Stimulated activated naive B cell treated with anti-CD40 and anti-IgM and Interleukin-4, amounts not matched to agents 10 μg/mL and 1 μg/mL and 100 μg/mL, for 72 hours (primary cell): ENCODE measurements at regions not wholly inside any gene's neighbourhood (a gene's known extent, or its start where the extent isn't known, plus 50 kb on each side); places are given as distances from the start of the nearest gene placed in this dataset.
"Not testable (repeated sequence)": the region's sequence is repeated elsewhere in the genome, so short reads cannot be mapped to it uniquely, and the experiment has no call there.

Experiments used
- ATAC-seq, 2 donors: fragments of 150-1000 bp; cut with Tn5 transposase; replicated peaks; 2 replicates each; pipeline ENCODE4 v1.10.0; 2021; ENCODE audit warnings: moderate library complexity in 1 of 2
- DNase-seq: peaks from one replicate; pipeline ENCODE4 v3.0.0; 2021
- H3K27ac Mint-ChIP-seq: one replicate; pipeline ENCODE4 v1.8.0; 2022; ENCODE audit warnings: mild to moderate bottlenecking, mixed read lengths
- H3K27me3 Mint-ChIP-seq, 2 donors: one replicate each; pipeline ENCODE4 v1.8.0; 2022; ENCODE audit warnings: mixed read lengths in 2 of 2
- H3K36me3 Mint-ChIP-seq, 2 donors: one replicate each; pipeline ENCODE4 v1.8.0; 2022; ENCODE audit warnings: mixed read lengths in 2 of 2, mild to moderate bottlenecking in 1 of 2
- H3K4me1 Mint-ChIP-seq, 2 donors: one replicate each; pipeline ENCODE4 v1.8.0; 2022; ENCODE audit warnings: mixed read lengths in 2 of 2, mild to moderate bottlenecking in 1 of 2
- H3K4me3 Mint-ChIP-seq, 2 donors: one replicate each; pipeline ENCODE4 v1.8.0; 2022; ENCODE audit warnings: mild to moderate bottlenecking in 2 of 2, mixed read lengths in 2 of 2, moderate library complexity in 1 of 2
- H3K9me3 Mint-ChIP-seq, 2 donors: one replicate each; pipeline ENCODE4 v1.8.0; 2022; ENCODE audit warnings: mixed read lengths in 2 of 2, mild to moderate bottlenecking in 1 of 2

DNA sequence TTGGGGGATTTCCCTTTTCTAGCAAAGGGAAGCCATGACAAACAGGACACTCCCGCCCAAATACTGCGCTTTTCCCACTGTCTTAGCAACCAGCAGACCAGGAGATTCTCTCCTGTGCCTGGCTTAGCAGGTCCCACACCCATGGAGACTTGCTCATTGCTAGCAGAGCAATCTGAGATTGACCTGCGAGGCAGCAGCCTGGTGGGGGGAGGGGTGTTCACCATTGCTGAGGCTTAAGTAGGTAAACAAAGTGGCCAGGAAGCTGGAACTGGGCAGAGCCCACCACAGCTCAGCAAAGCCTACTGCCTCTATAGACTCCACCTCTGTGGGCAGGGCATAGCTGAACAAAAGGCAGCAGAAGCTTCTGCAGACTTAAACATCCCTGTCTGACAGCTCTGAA is 279.2 kb downstream of the DEPDC1B start:
- Mint-ChIP-seq H3K4me1 (peaks cover 10 to 26% of the 10 kb centered on the region in 2 donors), H3K27me3 (peaks cover 0 to 11% of the 10 kb centered on the region in 2 donors), H3K36me3 (peaks cover 17 to 36% of the 10 kb centered on the region in 2 donors), H3K9me3 (peaks cover 11 to 18% of the 10 kb centered on the region in 2 donors)
- H3K4me3 Mint-ChIP-seq, ATAC-seq, H3K27ac Mint-ChIP-seq, DNase-seq: not testable (repeated sequence)

DNA sequence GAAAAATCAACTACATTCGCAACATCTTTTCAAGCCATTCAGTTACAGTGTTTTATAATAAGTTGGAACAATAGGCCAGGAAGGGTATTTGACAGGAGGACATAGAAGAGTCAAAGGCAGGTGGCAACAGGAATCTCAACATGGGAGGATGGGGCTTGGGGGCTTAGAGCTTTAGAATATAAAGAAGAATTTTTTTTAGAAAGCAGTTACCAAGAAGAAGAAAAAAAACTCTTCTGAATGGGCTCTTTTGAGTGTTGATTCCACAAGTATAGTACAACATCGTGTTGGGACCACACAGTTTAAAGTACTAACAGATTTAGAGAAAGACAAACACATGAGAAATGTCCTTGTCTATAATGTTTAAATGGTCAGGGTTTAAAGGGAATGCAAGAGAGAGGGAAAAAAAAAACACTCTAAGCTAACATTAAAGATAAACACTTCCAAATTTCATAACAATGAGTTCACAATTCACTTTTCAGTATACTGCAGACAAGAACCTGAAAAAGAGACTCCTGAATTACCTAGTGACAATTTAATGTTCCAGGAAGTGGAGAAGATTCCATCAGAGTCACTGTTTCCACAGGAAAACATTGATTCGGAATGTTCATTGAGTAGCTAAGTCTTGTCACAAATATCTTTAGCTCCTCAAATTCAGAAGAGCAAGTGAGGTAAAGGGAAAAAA is 282.3 kb downstream of the DEPDC1B start:
- ATAC-seq, result no peak
- Mint-ChIP-seq H3K27me3 (peaks cover 0 to 11% of the 10 kb centered on the region in 2 donors), H3K27ac (no peak overlapping the region), H3K9me3 (peaks cover 8 to 12% of the 10 kb centered on the region in 2 donors), H3K4me1 (peaks cover 6 to 14% of the 10 kb centered on the region in 2 donors), H3K4me3 (no peak overlapping the region), H3K36me3 (peaks cover 18 to 33% of the 10 kb centered on the region in 2 donors)
- DNase-seq, result no peak

DNA sequence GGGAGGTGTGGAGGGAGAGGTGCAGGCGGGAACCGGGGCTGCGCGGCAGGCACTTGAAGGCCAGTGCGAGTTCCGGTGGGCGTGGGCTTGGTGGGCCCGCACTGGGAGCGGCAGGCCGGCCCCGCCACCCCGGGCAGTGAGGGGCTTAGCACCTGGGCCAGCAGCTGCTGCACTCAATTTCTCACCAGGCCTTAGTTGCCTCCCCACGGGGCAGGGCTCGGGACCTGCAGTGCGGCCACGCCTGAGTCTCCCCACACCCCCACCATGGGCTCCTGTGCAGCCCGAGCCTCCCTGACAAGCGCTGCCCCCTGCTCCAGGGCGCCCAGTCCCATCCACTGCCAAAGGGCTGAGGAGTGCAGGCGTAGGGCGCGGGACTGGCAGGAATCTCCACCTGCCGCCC is 284.5 kb downstream of the DEPDC1B start:
- Mint-ChIP-seq H3K4me3 (no peak overlapping the region), H3K9me3 (peaks cover 0 to 5% of the 10 kb centered on the region in 2 donors), H3K4me1 (peaks cover 7 to 16% of the 10 kb centered on the region in 2 donors), H3K36me3 (peaks cover 9 to 19% of the 10 kb centered on the region in 2 donors), H3K27me3 (peaks cover 0 to 11% of the 10 kb centered on the region in 2 donors), H3K27ac (no peak overlapping the region)
- DNase-seq (no peak), ATAC-seq (no peak)

DNA sequence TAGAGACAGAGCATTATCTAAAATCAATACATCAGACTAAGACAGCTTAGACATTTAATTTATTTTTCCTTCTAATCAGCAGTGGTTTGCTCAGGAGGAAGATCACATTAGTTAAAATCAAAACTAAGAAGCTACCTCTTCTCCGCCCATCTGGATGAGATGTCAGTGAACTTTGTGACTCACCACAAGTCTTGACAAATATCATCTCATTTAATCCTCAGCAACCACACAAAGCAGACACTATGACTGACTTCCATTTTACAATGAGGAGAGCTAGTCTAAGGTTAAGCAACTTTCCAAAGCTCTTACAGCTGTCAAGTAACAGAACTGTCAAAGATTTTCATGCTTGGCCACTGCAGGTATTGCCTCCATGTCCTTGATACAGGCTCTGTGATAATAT is 289.5 kb downstream of the DEPDC1B start:
- ATAC-seq (peak; percentile 27 to 46), DNase-seq (no peak)
- H3K9me3 Mint-ChIP-seq, result peaks cover 0 to 1% of the 10 kb centered on the region in 2 donors
- no peak overlapping the region for H3K4me3 Mint-ChIP-seq
- peaks cover 2 to 9% of the 10 kb centered on the region in 2 donors for H3K4me1 Mint-ChIP-seq
- peaks cover 4% of the 10 kb centered on the region in 2 donors for H3K36me3 Mint-ChIP-seq
- no peak overlapping the region for H3K27ac Mint-ChIP-seq
- no peaks in the 10 kb centered on the region for H3K27me3 Mint-ChIP-seq

DNA sequence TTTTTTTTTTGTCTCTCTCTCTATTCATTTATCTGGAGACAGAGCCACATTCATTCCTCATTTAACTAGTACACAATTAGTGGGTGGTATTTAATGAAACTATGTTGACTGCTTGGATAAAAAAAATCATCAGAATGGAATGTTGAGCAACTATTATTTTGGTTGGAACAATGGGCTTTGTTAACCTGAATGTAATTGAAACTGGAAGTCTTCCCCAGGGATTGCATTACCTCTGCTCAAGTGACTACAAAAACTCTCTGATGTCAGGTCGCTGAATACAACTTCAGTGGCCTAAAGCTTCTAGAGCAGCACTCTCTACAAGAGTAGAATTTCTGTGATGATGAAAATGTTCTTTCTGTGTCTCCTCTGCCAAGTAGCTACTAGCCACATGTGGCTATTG is 295.8 kb downstream of the DEPDC1B start:
- H3K27me3 Mint-ChIP-seq, result no peaks in the 10 kb centered on the region
- H3K9me3 Mint-ChIP-seq, result peaks cover 0 to 1% of the 10 kb centered on the region in 2 donors
- peaks cover 9 to 10% of the 10 kb centered on the region in 2 donors for H3K4me1 Mint-ChIP-seq
- H3K36me3 Mint-ChIP-seq, result peaks cover 2 to 4% of the 10 kb centered on the region in 2 donors
- DNase-seq, result no peak
- ATAC-seq, result no peak
- no peak overlapping the region for H3K27ac Mint-ChIP-seq
- no peak overlapping the region for H3K4me3 Mint-ChIP-seq

DNA sequence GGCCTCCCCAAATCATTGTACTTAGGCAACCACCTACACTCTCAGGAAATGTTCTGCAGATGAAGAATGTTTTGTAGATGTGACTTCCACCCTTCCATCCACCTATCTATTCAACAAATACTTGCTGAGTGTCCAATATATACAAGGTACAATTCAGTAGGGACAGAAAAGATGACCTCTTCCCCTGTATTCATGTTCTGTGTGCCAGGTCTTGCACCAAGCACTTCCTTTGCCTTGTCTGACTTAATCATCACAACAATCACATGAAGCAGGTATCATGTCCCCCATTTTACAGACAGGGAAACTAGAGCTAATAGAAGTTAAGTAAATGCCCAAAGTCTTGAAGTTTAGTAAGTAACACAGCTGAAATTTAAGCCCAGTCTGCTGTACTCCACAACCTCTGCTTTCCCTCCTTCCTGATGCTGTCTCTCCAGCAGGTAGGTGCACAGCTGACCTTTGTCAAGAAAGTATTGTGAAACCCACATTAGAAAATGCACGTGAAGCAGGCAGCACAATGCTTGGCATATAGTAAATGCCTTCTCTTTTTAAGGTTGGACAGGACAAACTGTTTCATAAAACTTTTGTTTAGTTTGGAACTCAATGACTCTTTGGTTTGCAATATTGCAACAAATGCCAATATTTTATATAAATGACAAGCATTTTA is 296.5 kb downstream of the DEPDC1B start:
- DNase-seq, result no peak
- no peak for ATAC-seq
- Mint-ChIP-seq H3K27ac (no peak overlapping the region), H3K27me3 (no peaks in the 10 kb centered on the region), H3K4me1 (peaks cover 11 to 17% of the 10 kb centered on the region in 2 donors), H3K36me3 (peaks cover 2 to 4% of the 10 kb centered on the region in 2 donors), H3K9me3 (peaks cover 0 to 1% of the 10 kb centered on the region in 2 donors), H3K4me3 (no peak overlapping the region)

DNA sequence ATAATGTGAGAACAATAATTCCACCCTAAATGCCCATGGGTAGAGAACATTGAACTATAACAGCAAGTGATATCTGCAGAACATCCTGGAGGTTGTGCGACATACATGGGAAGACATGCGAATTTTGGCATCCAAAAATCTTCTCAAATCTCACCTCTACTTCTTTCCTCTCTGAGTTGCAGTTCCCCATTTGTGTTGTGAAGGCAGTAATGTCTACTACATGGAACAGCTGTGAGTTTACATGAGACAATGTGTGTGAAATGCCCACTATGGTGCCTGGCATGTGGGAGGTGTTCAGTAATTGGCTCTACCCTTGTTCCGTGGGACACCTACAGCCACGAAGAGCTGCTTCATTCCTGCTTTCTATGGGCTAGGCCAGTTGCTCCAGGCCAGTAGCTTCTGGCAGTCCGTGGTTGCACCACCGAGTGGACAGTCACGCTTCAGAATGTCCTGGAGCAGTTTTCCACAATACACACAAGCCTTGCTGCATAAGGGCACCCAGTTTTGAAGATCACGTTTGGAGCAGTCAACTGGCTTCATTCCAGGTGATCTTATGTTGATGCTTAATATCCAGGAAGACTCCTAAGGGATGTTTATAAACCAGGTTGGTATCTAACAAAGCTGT is 297.7 kb downstream of the DEPDC1B start:
- no peak overlapping the region for H3K4me3 Mint-ChIP-seq
- ATAC-seq (peak; percentile 63 to 67), DNase-seq (no peak)
- no peak overlapping the region for H3K27ac Mint-ChIP-seq
- peaks cover 2 to 4% of the 10 kb centered on the region in 2 donors for H3K36me3 Mint-ChIP-seq
- H3K27me3 Mint-ChIP-seq, result no peaks in the 10 kb centered on the region
- peaks cover 18 to 22% of the 10 kb centered on the region in 2 donors for H3K4me1 Mint-ChIP-seq
- H3K9me3 Mint-ChIP-seq, result peaks cover 0 to 3% of the 10 kb centered on the region in 2 donors

DNA sequence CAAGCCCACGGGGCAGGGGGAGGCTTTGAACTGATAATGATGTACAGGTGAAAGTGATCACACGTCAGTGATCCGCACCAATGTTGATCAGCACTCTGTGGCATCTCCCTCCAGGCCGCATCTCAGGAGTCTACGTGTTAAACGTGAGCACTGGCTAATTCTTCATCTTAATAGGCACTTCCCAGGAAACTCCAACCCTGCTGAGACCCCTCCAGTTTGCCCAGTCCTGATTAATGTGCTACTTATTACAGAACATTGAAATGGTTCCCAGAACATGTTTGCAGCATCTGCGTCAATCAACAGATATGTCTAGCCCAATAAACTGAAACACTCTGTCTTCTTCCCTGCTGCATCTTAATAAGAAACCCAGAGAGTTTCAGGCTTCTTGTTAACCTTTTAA is 298.4 kb downstream of the DEPDC1B start:
- Mint-ChIP-seq H3K4me3 (no peak overlapping the region), H3K9me3 (peaks cover 0 to 2% of the 10 kb centered on the region in 2 donors), H3K27me3 (no peaks in the 10 kb centered on the region), H3K27ac (no peak overlapping the region), H3K36me3 (no peaks in the 10 kb centered on the region), H3K4me1 (peaks cover 18 to 23% of the 10 kb centered on the region in 2 donors)
- no peak for DNase-seq
- no peak for ATAC-seq

DNA sequence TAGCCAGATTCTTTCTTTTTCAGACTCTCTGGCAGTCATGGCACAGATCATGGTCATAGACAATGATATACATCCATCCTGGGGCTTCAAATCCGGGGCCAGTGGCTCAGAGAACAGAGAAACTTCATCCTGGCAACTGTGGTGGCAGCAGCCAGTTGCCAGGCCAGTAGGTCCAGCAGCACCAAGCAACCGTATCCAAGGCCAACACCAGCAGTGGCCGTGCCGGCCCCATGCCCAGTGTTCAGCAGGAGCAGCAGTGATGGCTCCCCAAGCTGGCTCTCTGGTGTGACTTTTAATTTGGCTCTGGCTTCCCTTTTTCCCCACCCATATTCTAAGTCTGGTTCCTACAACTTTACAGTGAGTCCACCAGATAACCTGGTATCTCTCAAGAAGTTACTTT is 300.5 kb downstream of the DEPDC1B start:
- no peak for ATAC-seq
- no peaks in the 10 kb centered on the region for H3K27me3 Mint-ChIP-seq
- H3K27ac Mint-ChIP-seq, result no peak overlapping the region
- H3K9me3 Mint-ChIP-seq, result peaks cover 0 to 2% of the 10 kb centered on the region in 2 donors
- H3K4me3 Mint-ChIP-seq, result no peak overlapping the region
- H3K36me3 Mint-ChIP-seq, result no peaks in the 10 kb centered on the region
- DNase-seq, result no peak
- H3K4me1 Mint-ChIP-seq, result peaks cover 18 to 34% of the 10 kb centered on the region in 2 donors

DNA sequence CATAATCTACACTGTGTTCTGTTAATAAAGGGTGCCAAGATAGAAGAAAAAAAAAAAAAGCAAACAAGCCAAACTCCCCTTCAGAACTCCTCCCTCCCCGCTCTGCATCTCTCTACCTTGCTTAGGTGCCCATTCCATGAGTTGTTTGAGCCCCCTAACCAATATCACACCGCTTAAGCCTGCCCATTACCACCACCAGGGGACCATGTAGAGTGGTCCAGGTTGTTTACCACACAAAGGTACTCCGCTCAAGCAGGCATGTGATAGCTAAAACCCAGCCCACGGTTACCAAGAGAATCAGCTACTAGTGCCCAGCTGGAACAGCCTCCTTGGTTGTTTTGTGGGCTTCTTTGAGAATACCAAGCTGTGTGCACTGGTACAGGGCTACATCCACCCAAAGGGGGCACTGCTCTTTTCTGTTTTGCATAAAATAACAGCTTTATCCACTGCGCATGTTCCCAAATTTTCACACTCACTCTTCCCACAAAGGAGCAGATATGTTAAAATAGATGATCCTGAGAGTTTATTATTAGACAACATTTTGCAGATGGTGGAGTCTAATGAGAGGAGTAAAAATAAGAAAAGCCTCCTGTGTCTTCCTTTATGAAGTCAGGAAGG is 304.1 kb downstream of the DEPDC1B start:
- no peak for DNase-seq
- peaks cover 0 to 2% of the 10 kb centered on the region in 2 donors for H3K9me3 Mint-ChIP-seq
- peaks cover 9 to 24% of the 10 kb centered on the region in 2 donors for H3K4me1 Mint-ChIP-seq
- no peak overlapping the region for H3K27ac Mint-ChIP-seq
- ATAC-seq, result no peak
- H3K4me3 Mint-ChIP-seq, result no peak overlapping the region
- no peaks in the 10 kb centered on the region for H3K27me3 Mint-ChIP-seq
- H3K36me3 Mint-ChIP-seq, result no peaks in the 10 kb centered on the region

DNA sequence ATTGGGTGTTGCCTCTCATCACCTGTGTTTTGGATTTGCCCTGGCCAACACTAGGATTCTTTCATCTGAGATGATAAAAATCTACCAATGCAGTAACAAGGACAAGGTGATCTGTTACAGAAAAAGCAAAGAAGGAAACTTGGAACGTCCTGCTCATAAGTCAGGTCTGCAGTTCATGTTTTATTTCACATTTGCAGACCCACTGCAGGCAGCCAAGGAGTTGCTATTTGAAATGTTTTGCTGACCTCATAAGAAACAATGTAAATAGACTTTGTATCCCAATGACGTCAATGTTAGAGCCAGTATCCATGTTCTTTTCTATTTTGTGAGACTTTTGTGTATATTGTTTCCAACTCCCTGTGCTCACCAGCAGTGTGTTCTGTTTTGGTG is 312.9 kb downstream of the DEPDC1B start:
- H3K4me1 Mint-ChIP-seq, result peaks cover 0 to 11% of the 10 kb centered on the region in 2 donors
- no peak for ATAC-seq

DNA sequence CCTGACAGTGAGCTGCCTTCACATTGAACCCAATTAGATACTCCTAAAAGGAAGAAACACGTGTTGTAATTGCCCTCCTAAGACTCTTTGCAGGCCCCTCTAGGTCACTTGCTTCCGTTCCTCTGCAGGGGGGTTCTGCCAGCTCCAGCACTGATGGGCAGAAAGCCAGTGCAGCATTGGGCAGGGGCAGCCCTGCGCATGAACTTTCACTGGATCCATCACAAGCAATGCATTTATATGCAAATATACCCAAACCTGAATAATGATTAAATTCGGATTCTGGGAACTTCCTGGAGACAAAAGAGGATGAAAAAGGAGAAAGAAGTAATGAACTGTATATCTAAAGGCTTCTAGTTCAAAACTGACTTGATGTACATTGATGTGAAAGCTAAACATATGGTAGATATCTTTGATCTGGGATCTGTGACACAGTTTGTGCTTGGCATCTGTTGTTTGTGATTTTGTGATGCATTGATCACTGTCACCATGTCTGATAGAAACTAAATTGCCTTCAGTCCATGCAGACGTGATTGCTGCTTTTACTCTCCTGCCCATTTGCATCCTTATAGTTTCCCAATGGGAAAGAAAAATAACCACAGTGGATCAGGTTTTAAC is 313.4 kb downstream of the DEPDC1B start:
- no peaks in the 10 kb centered on the region for H3K9me3 Mint-ChIP-seq
- H3K4me1 Mint-ChIP-seq, result peaks cover 0 to 11% of the 10 kb centered on the region in 2 donors
- no peaks in the 10 kb centered on the region for H3K36me3 Mint-ChIP-seq
- H3K27me3 Mint-ChIP-seq, result no peaks in the 10 kb centered on the region
- DNase-seq (no peak), ATAC-seq (no peak)
- H3K4me3 Mint-ChIP-seq, result no peak overlapping the region
- H3K27ac Mint-ChIP-seq, result no peak overlapping the region

More for the DNA sequence above, 312.9 kb downstream of the DEPDC1B start:
- DNase-seq, result no peak
- Mint-ChIP-seq H3K27ac (no peak overlapping the region), H3K27me3 (no peaks in the 10 kb centered on the region), H3K36me3 (no peaks in the 10 kb centered on the region), H3K4me3 (no peak overlapping the region), H3K9me3 (no peaks in the 10 kb centered on the region)

DNA sequence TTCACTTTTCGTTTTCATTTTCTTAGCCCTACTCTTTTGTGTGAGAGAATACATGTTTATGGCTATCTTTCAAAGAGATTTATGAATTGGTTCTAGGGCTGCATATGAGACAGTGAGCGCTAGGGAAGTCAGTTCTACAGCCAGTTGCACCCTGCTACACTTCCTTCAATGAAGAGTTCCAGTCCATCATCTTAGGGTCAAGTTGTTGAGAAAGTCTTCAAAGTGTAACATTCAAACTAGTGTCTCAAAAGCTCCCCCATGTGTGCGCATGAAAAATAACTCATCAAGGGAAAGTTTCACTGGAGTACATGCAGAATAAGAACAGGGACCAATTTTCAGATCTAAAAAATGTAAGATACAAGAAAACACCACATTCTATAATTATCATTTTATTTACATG is 317.2 kb downstream of the DEPDC1B start:
- no peaks in the 10 kb centered on the region for H3K36me3 Mint-ChIP-seq
- no peak overlapping the region for H3K27ac Mint-ChIP-seq
- no peak for DNase-seq
- peaks cover 0 to 13% of the 10 kb centered on the region in 2 donors for H3K4me1 Mint-ChIP-seq
- H3K9me3 Mint-ChIP-seq, result no peaks in the 10 kb centered on the region
- ATAC-seq, result peak in 1 of 2 donors; percentile 46
- H3K27me3 Mint-ChIP-seq, result no peaks in the 10 kb centered on the region
- H3K4me3 Mint-ChIP-seq, result no peak overlapping the region

DNA sequence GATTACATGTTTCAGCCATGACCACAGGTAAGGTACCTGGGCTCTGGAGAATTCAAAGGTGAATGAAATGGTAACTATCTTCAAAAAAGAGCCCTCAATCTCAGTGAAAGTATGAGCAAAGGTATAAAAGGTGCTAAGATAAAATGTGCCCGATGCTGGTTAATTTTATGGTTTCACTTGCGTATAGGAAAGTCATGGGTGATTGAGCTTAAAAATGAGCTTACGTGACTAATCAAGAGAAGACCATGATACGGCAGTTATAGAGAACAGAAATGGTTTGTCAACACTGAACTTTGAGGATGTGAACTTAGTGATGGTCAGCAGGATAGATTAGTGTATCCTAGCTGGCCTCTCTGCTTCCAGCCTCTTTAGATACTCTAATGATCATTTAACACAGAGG is 320.1 kb downstream of the DEPDC1B start:
- peak overlapping the region; percentile 68 for H3K27ac Mint-ChIP-seq
- H3K4me1 Mint-ChIP-seq, result peaks cover 0 to 13% of the 10 kb centered on the region in 2 donors
- DNase-seq (no peak), ATAC-seq (peak in 1 of 2 donors; percentile 27)
- H3K9me3 Mint-ChIP-seq, result no peaks in the 10 kb centered on the region
- no peaks in the 10 kb centered on the region for H3K27me3 Mint-ChIP-seq
- no peak overlapping the region for H3K4me3 Mint-ChIP-seq
- H3K36me3 Mint-ChIP-seq, result no peaks in the 10 kb centered on the region
